Stimulated activated CD4-positive, alpha-beta T cell treated with anti-CD3 and anti-CD28 coated beads, Interleukin-12 subunit alpha, Interleukin-12 subunit beta, amount 100 ng/mL, for 24 hours (primary cell): ENCODE measurements at regions not wholly inside any gene's neighbourhood (a gene's known extent, or its start where the extent isn't known, plus 50 kb on each side); places are given as distances from the start of the nearest gene placed in this dataset.

Experiments used
- DNase-seq, 2 experiments: peaks; one replicate each; pipeline ENCODE4 v3.0.0-alpha.2; 2020; ENCODE audit warnings: low read depth in 2 of 2

DNA sequence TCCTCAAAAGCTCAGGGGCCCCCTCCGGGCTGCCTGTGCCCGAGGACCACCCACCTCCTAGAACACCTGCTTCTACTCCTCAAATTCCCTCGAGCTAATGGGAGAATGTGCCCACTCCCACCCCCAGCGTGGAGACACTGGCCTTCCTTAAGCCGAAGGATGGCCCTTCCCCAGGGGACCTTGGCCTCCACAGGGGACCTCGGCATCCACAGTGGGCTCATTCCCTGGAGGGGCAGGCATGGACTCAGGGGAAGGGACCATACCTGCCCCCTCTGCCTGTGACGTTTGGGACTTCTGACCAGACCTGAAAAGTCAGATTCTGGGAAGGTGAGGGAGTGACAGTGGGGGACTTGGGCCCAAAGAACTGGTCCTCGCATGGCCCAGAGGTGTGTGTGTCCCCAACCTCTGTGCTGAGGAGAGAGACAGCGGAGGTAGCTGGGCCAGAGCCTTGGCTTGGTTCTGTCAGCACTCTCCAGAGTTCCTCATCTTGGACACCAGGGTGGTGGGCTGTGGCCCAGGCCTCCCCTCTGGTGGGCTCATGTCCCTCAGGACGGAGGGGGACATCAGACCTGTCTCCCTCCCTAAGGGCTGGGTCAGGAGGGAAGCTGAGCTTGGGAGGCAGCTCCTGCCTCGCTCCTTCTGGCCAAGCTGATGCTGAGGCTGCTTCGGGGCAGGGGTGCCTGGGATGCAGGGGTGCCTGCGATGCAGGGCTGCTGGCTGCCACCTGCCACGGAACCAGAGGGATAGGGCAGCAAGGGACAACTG lies 240.4 kb downstream of the HAUS1 start:
- no peak for DNase-seq

DNA sequence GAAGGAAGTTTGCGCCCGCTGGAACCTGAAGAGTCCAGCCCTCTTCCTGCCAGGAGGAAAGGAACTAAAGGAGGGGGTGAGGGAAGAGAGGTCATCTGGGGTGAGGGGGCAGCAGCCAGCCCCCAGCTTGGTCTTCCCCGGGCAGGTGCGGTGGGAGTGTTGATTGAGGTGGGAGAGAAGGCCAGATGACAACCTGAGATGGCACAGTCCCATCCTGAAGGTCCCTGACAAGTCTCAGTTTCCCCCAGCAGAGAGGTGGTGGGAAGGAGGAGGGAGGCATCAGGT lies 240.9 kb downstream of the HAUS1 start:
- no peak for DNase-seq

DNA sequence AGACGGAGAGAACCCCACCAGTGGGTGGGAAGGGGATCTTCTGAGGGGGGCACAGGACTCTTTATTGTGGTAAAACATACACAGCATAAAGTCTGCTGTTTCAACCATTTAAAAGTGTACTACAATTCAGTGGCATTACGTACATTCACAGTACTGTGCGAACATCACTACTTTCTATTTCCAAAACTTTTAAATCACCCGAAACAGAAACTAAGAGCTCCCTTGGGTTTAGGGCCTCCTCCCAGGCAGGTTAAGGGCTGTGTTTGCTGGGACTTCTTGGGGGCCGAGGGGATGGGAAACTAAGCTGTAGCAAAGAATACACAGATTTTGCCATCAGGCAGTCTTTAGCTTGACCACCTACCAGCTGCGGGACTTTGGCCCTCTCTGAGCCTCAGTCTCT lies 242.0 kb downstream of the HAUS1 start:
- no peak for DNase-seq

DNA sequence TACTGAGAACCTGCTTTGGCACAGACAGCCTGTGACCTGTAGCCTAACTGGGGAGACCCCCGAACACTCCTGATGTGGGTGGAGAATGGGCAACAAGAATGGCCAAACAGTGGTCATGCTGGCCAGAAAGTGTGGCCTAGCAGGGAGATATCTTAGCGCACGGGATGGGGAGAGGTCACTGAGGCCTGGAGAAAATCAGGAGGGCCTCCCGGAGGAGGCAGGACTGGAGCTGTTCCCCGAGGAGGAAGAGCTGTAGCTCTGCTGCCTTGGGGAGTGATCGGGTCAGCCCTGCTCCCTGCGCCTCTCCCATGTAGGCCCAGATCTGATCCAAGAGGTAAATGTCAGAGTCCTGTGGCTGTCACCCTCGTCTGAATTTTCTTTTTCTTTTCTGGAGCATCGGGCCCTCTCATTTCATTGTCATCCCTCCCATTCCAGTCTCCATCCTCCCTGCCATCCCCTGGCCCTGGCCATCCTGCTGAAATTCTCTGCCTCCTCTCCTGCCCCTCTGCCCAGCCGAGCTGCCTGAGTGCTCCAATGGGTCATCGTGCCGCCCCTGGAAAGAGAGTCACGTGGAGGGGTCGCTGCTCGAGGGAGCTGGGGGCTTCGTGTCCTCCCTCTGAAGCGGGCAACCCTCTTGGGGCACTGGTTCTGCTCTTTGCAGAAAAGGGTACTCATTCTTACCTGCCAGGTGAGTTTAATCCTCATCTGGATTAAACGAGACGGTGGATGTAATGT lies 242.9 kb downstream of the HAUS1 start:
- no peak for DNase-seq

DNA sequence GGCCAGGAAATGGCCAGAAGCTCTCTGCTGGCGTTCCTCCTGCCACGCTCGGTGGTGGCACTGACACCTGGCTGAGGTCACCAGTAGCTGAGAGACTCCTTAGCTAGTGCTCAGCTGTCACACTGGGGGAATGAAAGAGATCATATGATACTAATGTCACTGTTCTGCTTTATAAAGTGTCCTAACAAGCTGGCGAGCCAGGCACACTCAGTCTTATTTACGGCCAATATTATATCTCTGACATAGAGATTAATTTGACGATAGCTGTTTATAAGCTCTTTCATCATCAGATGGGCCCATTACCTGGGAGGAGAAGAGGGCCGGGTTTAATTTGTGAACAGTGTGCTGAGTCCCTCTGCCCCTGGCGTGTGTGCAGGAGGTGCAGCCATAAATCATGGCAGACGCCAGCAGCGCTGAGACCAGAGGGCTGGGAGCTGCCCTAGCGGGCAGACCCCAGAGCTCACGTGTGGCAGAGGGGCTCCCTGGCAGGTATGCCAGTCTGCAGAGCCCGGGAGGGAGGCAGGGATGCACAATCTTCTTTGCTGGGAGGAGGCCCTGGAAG lies 246.5 kb downstream of the HAUS1 start:
- no peak for DNase-seq

DNA sequence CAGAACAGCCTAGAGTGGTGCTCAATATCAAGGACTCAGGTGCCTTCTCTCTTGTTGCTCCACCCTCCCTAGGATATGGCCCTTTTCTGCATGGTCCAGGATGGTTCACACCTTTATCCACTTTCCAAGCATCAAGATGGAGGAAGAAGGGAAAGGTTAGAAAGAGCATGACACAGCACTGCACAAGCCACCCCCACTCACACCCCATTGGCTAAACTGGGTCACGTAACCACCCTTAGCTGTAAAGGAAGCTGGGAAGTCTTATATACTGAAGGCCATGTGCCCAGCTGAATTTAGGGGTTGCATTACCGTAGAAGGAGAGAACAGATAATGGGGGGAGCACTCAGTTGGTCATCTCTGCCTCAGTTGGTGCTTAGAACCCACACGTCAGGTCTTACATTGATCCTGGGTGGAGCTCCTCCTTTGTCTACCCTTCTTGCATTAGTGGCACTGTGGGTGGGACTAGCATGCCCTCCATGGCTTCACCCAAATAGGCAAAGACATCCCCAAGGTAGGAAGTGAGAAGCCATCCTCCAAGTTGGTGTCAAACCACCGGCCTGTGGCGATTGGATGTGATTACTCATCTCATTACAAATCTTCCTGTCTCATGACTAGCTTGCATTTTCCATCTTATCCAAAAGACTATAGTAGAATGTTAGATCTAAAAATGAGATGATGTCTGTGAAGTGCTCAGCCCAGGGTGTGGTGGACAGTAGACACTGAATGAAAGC lies 248.5 kb downstream of the HAUS1 start:
- DNase-seq: no peak

DNA sequence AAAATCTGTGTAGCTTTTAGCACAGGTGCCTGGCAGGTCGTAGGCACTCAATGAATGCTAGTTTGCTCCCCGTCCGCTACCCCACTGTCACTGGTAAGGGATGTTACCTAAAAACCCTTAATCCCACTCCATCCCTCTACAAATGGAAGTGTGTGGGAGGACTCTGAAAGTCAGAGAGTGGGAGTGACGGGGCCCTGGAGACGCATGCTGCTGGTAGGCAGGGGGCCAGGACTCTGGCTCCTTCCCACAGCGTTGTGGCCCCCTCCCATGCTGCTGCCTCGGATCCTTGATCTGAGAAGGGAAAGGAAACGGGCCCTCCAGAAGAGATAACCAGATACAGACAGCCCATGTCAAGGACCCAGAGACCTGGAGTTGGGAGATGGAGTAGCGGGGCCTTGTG lies 249.3 kb downstream of the HAUS1 start:
- no peak for DNase-seq

DNA sequence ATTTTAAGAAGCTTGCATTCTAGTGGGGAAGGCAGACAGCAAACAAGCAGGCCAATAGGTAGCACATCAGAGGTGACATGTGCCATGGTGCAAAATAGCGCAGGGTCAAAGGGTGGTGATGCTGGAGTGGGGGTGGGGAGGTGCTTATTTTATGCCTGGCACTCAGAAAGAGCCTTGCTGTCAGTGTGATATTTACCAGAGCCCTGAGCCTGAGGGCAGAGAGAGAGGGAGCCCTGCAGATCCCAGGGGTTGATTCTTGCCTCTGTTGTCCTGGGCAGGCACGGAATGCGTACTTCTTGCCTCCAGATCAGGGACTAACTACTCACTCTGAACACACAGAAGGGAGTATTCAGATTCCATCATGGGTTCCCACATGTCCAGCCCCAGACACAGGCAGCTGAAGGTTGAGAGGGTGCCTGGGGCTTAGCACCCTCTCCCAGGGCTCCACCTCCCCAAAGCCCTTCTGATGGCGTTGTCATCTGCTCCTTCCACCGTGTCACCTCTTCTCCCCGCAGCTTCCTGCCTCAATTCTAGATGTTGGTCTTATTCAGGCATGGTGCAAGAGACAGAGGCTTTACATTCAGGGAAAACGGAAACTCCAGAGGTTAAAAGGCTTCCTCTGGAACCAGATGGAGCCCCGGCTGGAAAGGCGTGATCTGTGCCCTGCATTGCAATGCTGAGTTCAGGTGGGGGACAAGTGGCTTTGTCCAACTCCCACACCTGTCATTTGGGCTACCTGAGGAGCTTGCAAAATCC lies 252.3 kb downstream of the HAUS1 start:
- DNase-seq: no peak

DNA sequence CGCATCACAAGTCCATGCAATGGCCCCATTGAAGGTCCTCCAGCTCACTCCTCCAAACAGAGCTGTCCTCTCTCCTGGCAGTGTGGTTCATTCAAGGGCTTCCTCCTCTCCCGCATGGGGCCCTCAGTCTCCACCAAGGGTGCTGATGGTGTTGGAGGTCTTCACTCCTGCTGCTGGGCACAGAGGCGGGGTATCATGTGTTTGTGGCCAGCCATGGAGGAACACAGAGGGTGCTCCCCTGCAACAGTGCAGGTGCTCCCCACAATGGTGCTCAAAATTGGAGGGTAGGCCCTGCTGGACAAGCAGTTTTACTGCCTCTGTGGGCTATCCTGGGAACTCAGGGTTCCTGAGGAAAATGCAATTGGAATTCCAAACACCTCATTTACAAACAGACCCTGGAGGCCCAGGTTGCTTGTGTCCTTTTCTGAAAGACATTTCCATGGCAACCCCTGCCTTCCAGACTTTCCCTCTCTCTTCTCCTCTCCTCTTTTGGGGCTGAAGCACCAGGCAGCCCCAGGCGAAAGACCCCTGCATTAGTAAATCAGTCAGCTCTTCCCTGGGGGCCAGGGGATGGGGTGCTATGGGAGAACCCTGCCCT lies 256.0 kb downstream of the HAUS1 start:
- no peak for DNase-seq

DNA sequence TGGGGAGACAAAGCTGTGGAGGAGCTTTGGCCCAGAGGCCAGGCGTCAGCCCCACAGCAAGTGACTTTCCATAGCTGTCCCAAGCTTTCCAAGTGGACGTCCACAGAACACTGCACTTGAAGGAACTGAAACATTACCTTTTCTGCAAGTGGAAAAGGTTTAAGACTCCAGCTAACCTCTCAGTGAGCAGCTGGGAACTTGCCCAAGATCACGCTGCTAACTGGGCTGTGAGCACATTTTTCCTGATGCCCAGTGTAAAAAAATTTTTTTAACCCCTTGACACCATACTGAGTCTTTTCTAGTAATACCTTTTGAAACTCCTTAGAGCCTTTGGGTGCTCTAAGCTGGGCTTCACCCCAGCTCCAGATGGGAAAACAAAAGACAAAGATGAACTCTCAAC lies 256.7 kb downstream of the HAUS1 start:
- no peak for DNase-seq

DNA sequence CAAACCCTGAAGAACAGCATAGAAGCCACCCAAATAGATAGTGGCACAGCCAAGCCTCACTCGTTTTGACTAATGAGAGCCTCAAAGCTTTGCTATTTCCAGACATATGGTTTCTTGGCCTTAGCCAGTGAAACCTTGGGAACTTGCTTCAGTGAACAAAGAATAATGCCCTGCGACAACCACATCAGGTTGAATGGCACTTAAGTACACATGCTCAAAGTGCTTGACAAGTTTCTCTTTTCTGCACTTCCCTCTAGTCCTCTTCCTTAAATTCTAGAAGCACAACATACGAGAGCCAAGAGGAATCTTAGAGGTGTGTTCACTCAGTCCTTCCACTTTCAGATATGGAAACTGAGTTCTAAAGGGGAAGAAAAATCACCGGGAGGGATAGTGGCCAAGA lies 258.3 kb downstream of the HAUS1 start:
- no peak for DNase-seq

DNA sequence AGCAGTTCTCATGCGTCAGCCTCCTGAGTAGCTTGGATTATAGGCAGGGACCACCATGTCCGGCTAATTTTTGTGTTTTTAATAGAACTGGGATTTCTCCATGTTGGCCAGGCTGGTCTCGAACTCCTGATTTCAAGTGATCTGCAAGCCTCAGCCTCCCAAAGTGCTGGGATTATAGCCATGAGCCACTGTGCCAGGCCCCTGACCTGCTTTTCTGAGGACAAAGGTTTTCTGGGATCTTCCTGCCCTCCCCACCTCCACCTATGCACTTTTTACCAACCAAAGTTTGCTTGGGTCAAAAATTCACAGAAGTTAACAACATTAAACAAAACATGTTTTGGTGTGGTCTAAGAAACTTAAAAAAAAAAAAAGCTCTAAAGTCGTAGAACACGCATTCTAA lies 259.9 kb downstream of the HAUS1 start:
- DNase-seq: no peak

DNA sequence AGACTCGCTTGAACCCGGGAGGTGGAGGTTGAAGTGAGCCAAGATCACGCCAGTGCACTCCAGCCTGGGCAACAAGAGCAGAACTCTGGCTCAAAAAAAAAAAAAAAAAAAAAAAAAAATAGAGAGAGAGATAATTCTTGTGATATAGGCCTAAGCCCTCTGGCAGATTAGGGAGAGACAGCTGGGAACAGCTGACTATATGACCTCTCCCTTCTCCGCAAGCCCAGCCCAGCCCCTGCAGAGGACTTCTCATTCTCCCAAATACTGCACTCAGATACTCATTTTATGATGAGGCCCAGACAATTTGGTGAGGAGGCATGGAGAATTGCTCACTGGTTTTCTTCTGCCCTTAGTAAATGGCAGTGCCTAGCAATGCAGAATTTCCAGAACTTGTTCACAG lies 262.0 kb downstream of the HAUS1 start:
- no peak for DNase-seq

DNA sequence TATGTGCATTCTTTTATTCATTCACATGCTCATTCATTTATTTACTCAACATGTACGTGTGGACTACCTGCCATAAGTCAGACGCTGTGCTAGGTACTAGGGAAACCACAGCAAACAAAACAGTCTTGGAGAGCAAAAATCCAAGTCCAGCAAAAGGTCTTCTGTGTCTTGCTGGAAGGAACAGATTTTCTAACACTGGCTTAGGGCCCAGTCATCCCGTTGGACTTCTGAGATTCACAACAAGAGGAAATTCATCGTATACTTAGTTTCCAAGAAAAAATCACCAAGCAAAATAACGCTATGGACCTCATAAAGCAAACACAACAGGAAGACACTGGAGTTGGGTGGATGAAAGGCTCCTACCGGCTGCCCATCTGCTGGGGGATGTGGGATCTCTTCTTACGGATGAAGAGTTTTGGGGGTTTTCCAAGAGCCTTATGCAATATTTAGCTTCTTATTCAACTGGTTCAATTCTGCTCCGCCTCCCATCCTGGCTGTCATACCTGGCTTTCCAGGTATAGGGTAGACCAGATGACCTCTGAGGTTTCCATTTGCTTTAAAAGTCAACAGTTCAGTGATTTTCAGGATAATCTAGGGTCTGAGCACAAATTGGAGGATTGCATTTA lies 262.7 kb downstream of the HAUS1 start:
- DNase-seq: no peak

DNA sequence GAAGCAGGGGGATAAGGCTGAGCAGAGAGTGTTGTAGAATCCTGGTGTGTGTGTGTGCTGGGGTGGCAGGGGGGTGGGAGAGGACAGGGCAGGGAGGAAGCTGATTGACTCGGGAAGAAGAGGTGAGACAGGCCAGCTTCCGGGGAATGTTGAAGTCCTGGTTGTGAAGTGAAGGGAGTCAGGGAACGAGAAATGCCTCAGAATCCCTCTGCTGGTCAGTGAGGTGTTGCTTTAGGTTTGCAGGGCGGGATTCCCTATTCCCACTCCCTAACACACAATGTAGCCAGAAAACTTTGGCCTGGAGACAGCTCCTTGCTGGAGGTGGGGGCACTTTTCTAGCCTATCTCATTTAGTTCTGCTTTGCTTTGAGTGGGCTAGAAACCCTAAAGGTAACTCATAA lies 265.1 kb downstream of the HAUS1 start:
- no peak for DNase-seq

DNA sequence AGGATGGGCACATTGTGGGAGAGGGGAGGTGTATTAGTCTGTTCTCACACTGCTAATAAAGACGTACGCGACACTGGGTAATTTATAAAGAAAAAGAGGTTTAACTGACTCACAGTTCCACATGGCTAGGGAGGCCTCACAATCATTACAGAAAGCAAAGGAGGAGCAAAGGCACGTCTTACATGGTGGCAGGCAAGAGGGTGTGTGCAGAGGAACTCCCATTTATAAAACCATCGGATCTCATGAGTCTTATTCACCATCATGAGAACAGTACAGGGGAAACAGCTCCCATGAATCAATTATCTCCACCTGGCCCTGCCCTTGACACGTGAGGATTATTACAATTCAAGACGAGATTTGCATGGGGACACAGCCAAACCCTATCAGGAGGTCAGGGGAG lies 266.7 kb downstream of the HAUS1 start:
- DNase-seq: no peak

DNA sequence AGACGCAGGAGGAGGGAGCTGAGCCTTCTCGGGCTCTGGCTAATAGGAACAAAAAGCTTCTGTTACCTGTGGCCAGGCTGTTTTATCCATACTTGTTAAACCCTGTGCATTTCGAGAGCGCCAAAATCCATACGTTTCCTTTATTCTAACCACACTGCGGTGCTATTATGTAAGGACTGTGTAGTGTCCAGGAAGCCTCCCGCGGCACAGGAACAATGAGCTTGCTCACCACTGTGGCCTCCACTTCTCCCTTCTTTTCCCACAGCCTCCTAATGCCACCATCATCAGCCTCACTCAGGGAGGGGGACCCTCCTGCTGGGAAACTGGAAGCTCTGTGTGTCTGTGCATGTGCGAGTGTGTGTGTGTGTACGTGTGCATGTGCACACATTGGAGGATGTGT lies 268.5 kb downstream of the HAUS1 start:
- no peak for DNase-seq

DNA sequence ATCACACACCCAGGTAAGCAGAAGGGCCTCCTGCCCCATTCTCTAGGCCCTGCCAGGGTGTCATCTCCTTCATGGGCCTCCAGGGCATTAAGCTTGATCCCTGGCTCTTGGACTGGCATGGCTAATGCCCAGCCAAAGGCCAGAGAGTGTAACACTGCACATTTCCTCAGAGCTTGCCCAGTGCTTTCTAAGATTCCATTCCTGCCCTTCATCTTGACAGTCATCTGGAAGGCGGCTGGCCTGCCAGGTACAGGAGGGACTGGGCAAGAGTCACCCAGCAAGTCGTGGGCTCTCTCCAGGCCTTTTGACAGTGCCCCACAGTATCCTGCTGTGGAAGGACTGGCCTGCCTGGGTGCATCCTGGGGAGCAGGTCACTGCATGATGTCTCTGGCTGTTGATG lies 268.9 kb downstream of the HAUS1 start:
- DNase-seq: no peak

DNA sequence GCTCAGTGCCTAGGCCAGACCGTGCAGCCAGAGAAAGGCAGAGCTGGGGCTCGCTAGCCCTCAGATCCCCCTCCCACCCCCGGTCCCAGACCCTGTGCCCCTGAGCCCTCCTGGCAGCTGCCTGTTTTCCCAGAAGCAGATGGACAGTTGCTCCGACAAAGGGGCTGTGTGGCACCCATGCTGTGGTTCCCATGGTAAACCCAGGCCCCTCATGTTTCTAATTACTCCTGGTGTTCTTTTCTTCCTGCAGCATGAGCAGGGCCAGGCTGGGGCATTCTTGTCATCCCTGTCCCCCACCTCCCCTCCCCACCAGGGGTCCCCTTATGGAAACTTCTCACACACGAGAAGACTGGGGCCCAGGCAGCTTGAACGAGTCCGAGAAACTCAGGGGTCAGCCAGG lies 269.6 kb downstream of the HAUS1 start:
- DNase-seq: no peak

DNA sequence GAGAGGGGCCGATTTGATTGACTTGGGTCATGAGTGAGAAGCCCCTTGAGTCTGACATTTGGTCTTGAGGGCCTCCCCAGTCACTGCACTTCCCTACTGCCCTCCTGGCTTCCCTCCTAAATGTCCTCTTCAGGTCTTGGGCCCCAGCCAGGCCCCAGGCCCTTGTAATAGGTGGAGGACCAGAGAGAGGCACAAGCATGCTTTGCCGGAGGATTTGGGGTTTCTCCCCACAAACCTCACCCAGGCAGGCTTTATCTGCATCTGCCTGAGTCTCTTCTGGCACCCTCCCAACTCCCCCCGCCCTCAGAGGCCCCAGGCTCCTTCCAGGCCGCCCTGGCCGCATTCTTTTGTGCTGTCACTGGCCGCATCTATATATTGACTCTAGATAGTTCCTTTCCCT lies 270.7 kb downstream of the HAUS1 start:
- DNase-seq: no peak

DNA sequence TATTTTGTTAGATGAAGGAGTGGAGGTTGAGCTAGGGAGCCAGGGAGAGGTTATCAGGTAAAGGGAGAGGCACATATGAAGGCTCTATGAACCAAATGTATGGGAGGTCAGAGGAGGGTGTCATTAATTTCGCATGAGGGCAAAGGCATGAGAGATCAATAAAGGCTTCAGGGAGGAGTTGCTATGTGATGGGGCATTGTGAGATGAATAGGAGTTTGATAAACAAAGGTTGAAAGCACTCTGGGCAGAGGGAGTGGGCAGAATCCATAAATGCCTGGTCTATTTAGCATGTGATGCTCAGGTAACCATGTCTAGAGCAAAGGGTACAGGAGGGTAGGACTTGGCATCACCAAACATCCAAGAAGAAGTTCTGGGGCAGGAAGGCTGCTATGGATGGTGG lies 273.4 kb downstream of the HAUS1 start:
- no peak for DNase-seq
